ENCODE measurements at regions not wholly inside any gene's neighbourhood (a gene's known extent, or its start where the extent isn't known, plus 50 kb on each side); places are given as distances from the start of the nearest gene placed in this dataset.

DNA sequence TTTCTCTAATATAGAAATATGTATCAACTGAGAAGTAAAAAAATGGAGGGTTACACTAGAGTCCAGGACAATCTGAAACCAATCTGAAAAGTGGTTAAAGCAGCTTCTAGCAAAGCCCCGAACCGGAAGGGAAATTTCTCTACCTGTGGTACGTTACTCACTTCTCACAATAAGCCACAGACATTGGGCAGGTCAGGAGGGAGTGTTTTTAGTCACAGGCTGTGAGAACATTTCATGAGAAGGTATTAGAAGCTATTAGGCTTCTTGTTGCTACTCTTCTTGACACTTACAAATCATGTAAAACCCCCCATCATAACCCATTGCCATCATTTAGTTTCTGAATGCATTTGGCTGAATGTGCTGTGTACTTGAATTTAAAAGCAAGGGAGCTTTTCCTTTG lies 120.9 kb downstream of the NUFIP1 start:
- TF ChIP-seq CTCF (IDR thresholded peaks at IDR 0.05; ENCODE audit: borderline replicate concordance, extremely low read depth, insufficient read depth): no peak

DNA sequence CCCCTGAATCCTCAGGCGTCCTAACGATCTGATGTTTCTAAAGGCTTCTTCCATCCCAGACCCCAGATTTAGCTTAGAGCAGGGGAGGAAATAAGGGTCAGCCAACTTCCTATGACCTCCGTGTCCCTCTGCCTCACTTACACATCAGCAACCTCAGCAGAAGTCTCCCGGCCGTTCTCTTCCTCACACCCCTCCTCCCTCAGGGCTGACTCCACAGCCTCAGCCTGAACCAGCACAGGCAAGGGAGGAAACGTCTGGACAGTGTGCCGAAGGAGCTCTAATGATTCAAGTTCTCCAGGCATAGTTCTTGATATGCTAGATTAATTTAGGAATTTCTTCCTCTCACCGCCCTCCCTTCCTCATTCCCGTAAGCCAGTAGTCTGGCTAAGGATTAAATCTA lies 121.4 kb downstream of the NUFIP1 start:
- TF ChIP-seq CTCF (IDR thresholded peaks at IDR 0.05; ENCODE audit: borderline replicate concordance, extremely low read depth, insufficient read depth): no peak
- H3K9ac ChIP-seq (ENCODE audit: low read length in 3 of 3): no peak overlapping the region
- H3K9me3 ChIP-seq (ENCODE audit: control insufficient read depth in 2 of 3, insufficient read depth in 1 of 3, low read length in 3 of 3): no peaks in the 10 kb centered on the region
- peak overlapping the region in 1 of 2 donors; percentile 7 for H3K27ac ChIP-seq (ENCODE audit: low read depth in 2 of 2, low read length in 2 of 2)
- no peaks in the 10 kb centered on the region for H3K27me3 ChIP-seq (ENCODE audit: control insufficient read depth, insufficient read depth, low read length)
- DNase-seq (peak in 4 of 5 donors; percentile 35 to 87 (median 56)), FAIRE-seq (no peak)
- intact Hi-C loops (cut with DNase I): no loop called here
- H3K36me3 ChIP-seq (ENCODE audit: control insufficient read depth in 2 of 3, insufficient read depth in 3 of 3, low read length in 3 of 3): no peaks in the 10 kb centered on the region
- H3K4me1 ChIP-seq (ENCODE audit: control insufficient read depth in 2 of 3, insufficient read depth in 2 of 3, low read depth in 1 of 3, low read length in 3 of 3): peaks cover 0 to 11% (median 0%) of the 10 kb centered on the region in 3 donors
- H3K4me3 ChIP-seq (ENCODE audit: low read length in 3 of 3): no peak overlapping the region

More for the DNA sequence above, 120.9 kb downstream of the NUFIP1 start:
- Histone ChIP-seq H3K9ac (ENCODE audit: low read length in 3 of 3) (no peak overlapping the region), H3K36me3 (ENCODE audit: control insufficient read depth in 2 of 3, insufficient read depth in 3 of 3, low read length in 3 of 3) (no peaks in the 10 kb centered on the region), H3K27me3 (ENCODE audit: control insufficient read depth, insufficient read depth, low read length) (no peaks in the 10 kb centered on the region), H3K4me1 (ENCODE audit: control insufficient read depth in 2 of 3, insufficient read depth in 2 of 3, low read depth in 1 of 3, low read length in 3 of 3) (peaks cover 0 to 13% (median 3%) of the 10 kb centered on the region in 3 donors), H3K27ac (ENCODE audit: low read depth in 2 of 2, low read length in 2 of 2) (peak overlapping the region in 1 of 2 donors; percentile 2), H3K9me3 (ENCODE audit: control insufficient read depth in 2 of 3, insufficient read depth in 1 of 3, low read length in 3 of 3) (no peaks in the 10 kb centered on the region), H3K4me3 (ENCODE audit: low read length in 3 of 3) (no peak overlapping the region)
- no peak for FAIRE-seq
- intact Hi-C loops (cut with DNase I): no loop called here
- DNase-seq: no peak

DNA sequence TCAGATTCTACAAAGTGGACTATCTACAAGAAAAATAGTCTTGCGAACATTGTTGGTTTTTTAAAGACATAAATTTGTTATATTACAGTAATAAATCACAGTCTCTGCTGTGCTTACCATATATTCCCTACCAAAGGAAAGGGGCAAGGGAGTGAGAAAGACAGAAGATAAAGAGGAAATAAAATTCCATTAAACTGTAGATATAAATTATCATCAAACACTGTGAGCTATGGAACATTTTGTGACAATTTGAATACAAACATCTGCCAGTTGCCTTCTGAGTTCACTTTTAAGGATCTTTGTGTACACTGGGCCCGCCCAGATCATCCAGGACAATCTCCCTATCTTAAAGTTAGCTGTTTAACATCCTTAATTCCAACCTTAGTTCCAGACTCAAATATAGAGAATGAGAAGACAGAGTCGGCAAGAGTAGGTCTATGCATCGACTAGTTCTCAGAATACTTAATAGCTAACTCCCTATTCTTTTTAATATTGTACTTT lies 122.8 kb downstream of the NUFIP1 start:
- no peaks in the 10 kb centered on the region for H3K9me3 ChIP-seq (ENCODE audit: control insufficient read depth in 2 of 3, insufficient read depth in 1 of 3, low read length in 3 of 3)
- DNase-seq: peak in 2 of 5 donors; percentile 58 to 81
- H3K27ac ChIP-seq (ENCODE audit: low read depth in 2 of 2, low read length in 2 of 2): no peak overlapping the region
- H3K4me1 ChIP-seq (ENCODE audit: control insufficient read depth in 2 of 3, insufficient read depth in 2 of 3, low read depth in 1 of 3, low read length in 3 of 3): peaks cover 0 to 11% (median 0%) of the 10 kb centered on the region in 3 donors
- TF ChIP-seq CTCF (IDR thresholded peaks at IDR 0.05; ENCODE audit: borderline replicate concordance, extremely low read depth, insufficient read depth): no peak
- no peak overlapping the region for H3K9ac ChIP-seq (ENCODE audit: low read length in 3 of 3)
- H3K27me3 ChIP-seq (ENCODE audit: control insufficient read depth, insufficient read depth, low read length): no peaks in the 10 kb centered on the region
- FAIRE-seq: no peak
- no peaks in the 10 kb centered on the region for H3K36me3 ChIP-seq (ENCODE audit: control insufficient read depth in 2 of 3, insufficient read depth in 3 of 3, low read length in 3 of 3)
- H3K4me3 ChIP-seq (ENCODE audit: low read length in 3 of 3): no peak overlapping the region
- intact Hi-C loops (cut with DNase I): no loop called here

Data from kidney (tissue), 13 donors.